Lung (tissue), 11 donors: ENCODE measurements at regions not wholly inside any gene's neighbourhood (a gene's known extent, or its start where the extent isn't known, plus 50 kb on each side); places are given as distances from the start of the nearest gene placed in this dataset.

ENCODE experiments used
- ATAC-seq: fragments of 200-7000 bp; cut with Tn5 transposase; one replicate; pipeline ENCODE4 v1.9.1; 2020; ENCODE audit warnings: moderate number of reproducible peaks; ENCODE audit not compliant: insufficient read depth, low FRiP score
- DNase-seq, 3 donors: peaks; one replicate each; pipeline ENCODE4 v3.0.0-alpha.2; 2013 to 2017
- H3K27ac ChIP-seq, 2 donors: one replicate each; pipeline ENCODE4 v1.5.1; 2013; ENCODE audit warnings: mild to moderate bottlenecking in 2 of 2, moderate library complexity in 2 of 2, control low read depth in 1 of 2, inconsistent platforms in 1 of 2, low read depth in 1 of 2, low read length in 1 of 2
- H3K27me3 ChIP-seq, 3 donors: one replicate each; pipeline ENCODE4 v1.5.1; 2013; ENCODE audit warnings: low read length in 2 of 3; ENCODE audit not compliant: control insufficient read depth in 3 of 3, insufficient read depth in 3 of 3
- H3K36me3 ChIP-seq, 4 donors: one replicate each; pipeline ENCODE4 v1.5.1; 2013; ENCODE audit warnings: low read length in 4 of 4, mild to moderate bottlenecking in 1 of 4, moderate library complexity in 1 of 4; ENCODE audit not compliant: control insufficient read depth in 4 of 4, insufficient read depth in 4 of 4
- H3K4me1 ChIP-seq, 5 donors: one replicate each; pipeline ENCODE4 v1.5.1; 2013; ENCODE audit warnings: low read length in 5 of 5, mild to moderate bottlenecking in 2 of 5, moderate library complexity in 1 of 5; ENCODE audit not compliant: control insufficient read depth in 5 of 5, insufficient read depth in 5 of 5
- H3K4me3 ChIP-seq: one replicate; pipeline ENCODE4 v1.5.1; 2013; ENCODE audit warnings: mild to moderate bottlenecking, control low read depth, moderate library complexity
- H3K9ac ChIP-seq, 2 donors: one replicate each; pipeline ENCODE4 v1.5.1; 2013; ENCODE audit warnings: low read length in 2 of 2, control low read depth in 1 of 2; ENCODE audit not compliant: insufficient read depth in 1 of 2
- H3K9me3 ChIP-seq, 4 donors: one replicate each; pipeline ENCODE4 v1.5.1; 2013; ENCODE audit warnings: low read length in 3 of 4, mild to moderate bottlenecking in 1 of 4, moderate library complexity in 1 of 4; ENCODE audit not compliant: control insufficient read depth in 4 of 4, insufficient read depth in 3 of 4
- WGBS, 2 donors: extraction: QIAGEN DNeasy Blood & Tissue Kit; methylation state at CpG; one replicate each; pipeline ENCODE4 v1.1.7; 2013; 5-methylcytosine and 5-hydroxymethylcytosine counted together
- TF ChIP-seq, protein P1 (sequence below): IDR thresholded peaks from 2 replicates; pipeline ENCODE4 v1.5.1; 2012; ENCODE audit warnings: mild to moderate bottlenecking; ENCODE audit errors: control extremely low read depth, extremely low read depth
- donor health status: control.
- donor health status: control.
- donor health status: Bipolar disorder and iron deficiency.
- donor health status: healthy.
- donor health status: DM: yes; HTN: yes; CAD: no.

GRCh38 chr4:123505095-123506010, 108.8 kb downstream of the SPRY1 start:
- H3K9ac ChIP-seq: peak overlapping the region; percentile 90 to 92

GRCh38 chr4:123506011-123506695, 109.6 kb downstream of the SPRY1 start:
- Histone ChIP-seq H3K9ac (peak overlapping the region; percentile 90 to 92), H3K36me3 (no peaks in the 10 kb centered on the region), H3K4me3 (peak overlapping the region; percentile 51), H3K27ac (peak overlapping the region; percentile 28 to 85), H3K9me3 (no peaks in the 10 kb centered on the region), H3K27me3 (no peaks in the 10 kb centered on the region), H3K4me1 (peaks cover 0 to 14% (median 2%) of the 10 kb centered on the region in 5 donors)
- 62 to 68% methylated on average over 17 of the region's 17 CpGs for WGBS, 2 donors
- TF ChIP-seq, protein P1, sequence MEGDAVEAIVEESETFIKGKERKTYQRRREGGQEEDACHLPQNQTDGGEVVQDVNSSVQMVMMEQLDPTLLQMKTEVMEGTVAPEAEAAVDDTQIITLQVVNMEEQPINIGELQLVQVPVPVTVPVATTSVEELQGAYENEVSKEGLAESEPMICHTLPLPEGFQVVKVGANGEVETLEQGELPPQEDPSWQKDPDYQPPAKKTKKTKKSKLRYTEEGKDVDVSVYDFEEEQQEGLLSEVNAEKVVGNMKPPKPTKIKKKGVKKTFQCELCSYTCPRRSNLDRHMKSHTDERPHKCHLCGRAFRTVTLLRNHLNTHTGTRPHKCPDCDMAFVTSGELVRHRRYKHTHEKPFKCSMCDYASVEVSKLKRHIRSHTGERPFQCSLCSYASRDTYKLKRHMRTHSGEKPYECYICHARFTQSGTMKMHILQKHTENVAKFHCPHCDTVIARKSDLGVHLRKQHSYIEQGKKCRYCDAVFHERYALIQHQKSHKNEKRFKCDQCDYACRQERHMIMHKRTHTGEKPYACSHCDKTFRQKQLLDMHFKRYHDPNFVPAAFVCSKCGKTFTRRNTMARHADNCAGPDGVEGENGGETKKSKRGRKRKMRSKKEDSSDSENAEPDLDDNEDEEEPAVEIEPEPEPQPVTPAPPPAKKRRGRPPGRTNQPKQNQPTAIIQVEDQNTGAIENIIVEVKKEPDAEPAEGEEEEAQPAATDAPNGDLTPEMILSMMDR: no peak
- ATAC-seq: no peak
- no peak for DNase-seq

More at GRCh38 chr4:123505095-123506010, 108.8 kb downstream of the SPRY1 start:
- TF ChIP-seq, protein P1: no peak
- H3K27ac ChIP-seq: peak overlapping the region; percentile 28 to 85
- peaks cover 0 to 14% (median 2%) of the 10 kb centered on the region in 5 donors for H3K4me1 ChIP-seq
- H3K4me3 ChIP-seq: peak overlapping the region; percentile 51
- peak; percentile 87 to 91 (median 91) for DNase-seq
- H3K36me3 ChIP-seq: no peaks in the 10 kb centered on the region
- 1 to 4% methylated on average over 51 to 58 of the region's 58 CpGs for WGBS, 2 donors
- ATAC-seq: peak; percentile 64
- H3K9me3 ChIP-seq: no peaks in the 10 kb centered on the region
- H3K27me3 ChIP-seq: no peaks in the 10 kb centered on the region

GRCh38 chr4:123507376-123507775, 110.8 kb downstream of the SPRY1 start:
- H3K9ac ChIP-seq: peak overlapping the region in 1 of 2 donors; percentile 28
- WGBS, 2 donors: 51 to 53% methylated on average over 2 of the region's 2 CpGs

More at GRCh38 chr4:123507376-123507775, 110.8 kb downstream of the SPRY1 start:
- Histone ChIP-seq H3K36me3 (no peaks in the 10 kb centered on the region), H3K27ac (no peak overlapping the region), H3K4me1 (peaks cover 0 to 14% (median 2%) of the 10 kb centered on the region in 5 donors), H3K4me3 (no peak overlapping the region), H3K9me3 (no peaks in the 10 kb centered on the region), H3K27me3 (no peaks in the 10 kb centered on the region)
- TF ChIP-seq, protein P1: no peak
- peak in 1 of 3 donors; percentile 14 for DNase-seq
- no peak for ATAC-seq
